HCT116 (cell line): ENCODE measurements at regions not wholly inside any gene's neighbourhood (a gene's known extent, or its start where the extent isn't known, plus 50 kb on each side); places are given as distances from the start of the nearest gene placed in this dataset.

Source experiments
- ATAC-seq: fragments of 200-7000 bp; cut with Tn5 transposase; 2 replicates; pipeline ENCODE4 v1.9.1; 2020; ENCODE audit warnings: mild to moderate bottlenecking, moderate library complexity
- BruUV-seq: library from RNA; stranded (reverse); fragments of 400-500 nt; replicated peaks from 2 replicates; lab custom pipeline; 2021; lab: Mats Ljungman, UMichigan
- CTCF ChIA-PET: fragments of 300-600 bp; sonication (Branson Sonifier 250); formaldehyde crosslinking; loops from one replicate; lab custom pipeline; 2021; ENCODE audit warnings: antibody characterized with exemption; lab: Charles Lee
- POLR2A ChIA-PET: fragments of 300-600, 350-600 bp; sonication (Branson Sonifier 250); formaldehyde crosslinking; loops from one replicate; lab custom pipeline; 2021; ENCODE audit warnings: antibody characterized with exemption; lab: Charles Lee
- RAD21 ChIA-PET, 2 experiments: fragments of 300-600 bp; sonication (Branson Sonifier 250); formaldehyde crosslinking; loops; one replicate each; lab custom pipeline; 2023; ENCODE audit warnings: low total read pairs in 2 of 2; ENCODE audit not compliant: uncharacterized antibody in 2 of 2, unreplicated experiment in 2 of 2, low non-redundant PET in 1 of 2; lab: Charles Lee
- DNase-seq: peaks from one replicate; pipeline ENCODE4 v3.0.0-alpha.2; 2010; ENCODE audit warnings: low read depth, low spot score
- H2AFZ ChIP-seq: fragments of 200-600 bp; shearing (Covaris generic), sonication (generic); 2 replicates; pipeline ENCODE4 v1.6.1; 2017; ENCODE audit warnings: low read depth, mixed run types, mixed read lengths, antibody characterized with exemption, low read length; ENCODE audit not compliant: poor library complexity, severe bottlenecking
- H3K27ac ChIP-seq: 2 replicates; pipeline ENCODE4 v1.5.1; 2012; ENCODE audit warnings: low read depth, low read length
- H3K27me3 ChIP-seq: fragments of 200-600 bp; sonication (generic); 2 replicates; pipeline ENCODE4 v1.6.1; 2016; ENCODE audit warnings: mixed run types, low read length, mixed read lengths; ENCODE audit not compliant: insufficient read depth
- H3K36me3 ChIP-seq, 2 experiments: fragments of 200-500 bp in 1 of 2; fragments of 200-600 bp in 1 of 2; sonication (Bioruptor generic) in 1 of 2; sonication (generic) in 1 of 2; 2 replicates each; pipeline versions ENCODE4 v1.5.1 to v1.6.1; 2014 to 2016; ENCODE audit warnings: low read length in 2 of 2, inconsistent platforms in 1 of 2, mixed read lengths in 1 of 2, mixed run types in 1 of 2; ENCODE audit not compliant: insufficient read depth in 2 of 2, control insufficient read depth in 1 of 2
- H3K4me1 ChIP-seq, 2 experiments: fragments of 200-600 bp in 1 of 2; sonication (generic) in 1 of 2; 2 replicates each; pipeline versions ENCODE4 v1.5.1 to v1.6.1; 2012 to 2017; ENCODE audit warnings: low read length in 2 of 2, inconsistent platforms in 1 of 2, mild to moderate bottlenecking in 1 of 2, mixed read lengths in 1 of 2, mixed run types in 1 of 2, moderate library complexity in 1 of 2; ENCODE audit not compliant: insufficient read depth in 2 of 2, control insufficient read depth in 1 of 2
- H3K4me2 ChIP-seq: fragments of 200-600 bp; sonication (generic); 2 replicates; pipeline ENCODE4 v1.6.1; 2017; ENCODE audit warnings: mixed run types, low read length, mixed read lengths
- H3K4me3 ChIP-seq, 2 experiments: fragments of 200-600 bp in 1 of 2; sonication (generic) in 1 of 2; replicated peaks in 1 of 2; 2 replicates each; pipeline ENCODE4 v1.5.1; 2011 to 2016; ENCODE audit warnings: low read length in 2 of 2, control low read depth in 1 of 2, low read depth in 1 of 2, mild to moderate bottlenecking in 1 of 2, mixed read lengths in 1 of 2, mixed run types in 1 of 2
- H3K79me2 ChIP-seq: fragments of 200-600 bp; sonication (generic); 2 replicates; pipeline ENCODE4 v1.6.1; 2017; ENCODE audit warnings: mild to moderate bottlenecking, mixed run types, low read length, moderate library complexity, mixed read lengths; ENCODE audit not compliant: insufficient read depth
- H3K9ac ChIP-seq: fragments of 200-600 bp; sonication (generic); 2 replicates; pipeline ENCODE4 v1.6.1; 2016; ENCODE audit warnings: low read length, mixed read lengths
- H3K9me2 ChIP-seq: fragments of 200-600 bp; sonication (generic), shearing (Covaris generic); 2 replicates; pipeline ENCODE4 v1.6.1; 2017; ENCODE audit warnings: mixed run types, mild to moderate bottlenecking, moderate library complexity; ENCODE audit not compliant: insufficient read depth
- H3K9me3 ChIP-seq, 2 experiments: fragments of 200-500 bp in 1 of 2; fragments of 200-600 bp in 1 of 2; sonication (Bioruptor generic) in 1 of 2; sonication (generic) in 1 of 2; 2 replicates each; pipeline ENCODE4 v1.6.1; 2014 to 2017; ENCODE audit warnings: low read length in 2 of 2, mixed read lengths in 2 of 2, inconsistent platforms in 1 of 2, low read depth in 1 of 2, mild to moderate bottlenecking in 1 of 2, mixed run types in 1 of 2, moderate library complexity in 1 of 2; ENCODE audit not compliant: control insufficient read depth in 1 of 2, insufficient read depth in 1 of 2
- H4K20me1 ChIP-seq: fragments of 200-600 bp; sonication (generic), shearing (Covaris generic); 2 replicates; pipeline ENCODE4 v1.6.1; 2017; ENCODE audit warnings: mixed run types, mild to moderate bottlenecking, moderate library complexity; ENCODE audit not compliant: insufficient read depth
- CBX3 ChIP-seq: IDR thresholded peaks from 2 replicates; pipeline ENCODE4 v1.6.1; 2012; ENCODE audit warnings: low read depth
- CEBPB ChIP-seq: IDR thresholded peaks from 2 replicates; pipeline ENCODE4 v1.6.1; 2012; ENCODE audit warnings: low read depth
- EGR1 ChIP-seq: IDR thresholded peaks from 2 replicates; pipeline ENCODE4 v1.6.1; 2012; ENCODE audit warnings: low read depth
- ELF1 ChIP-seq: IDR thresholded peaks from 2 replicates; pipeline ENCODE4 v1.6.1; 2012; ENCODE audit warnings: low read depth, borderline replicate concordance
- EZH2 ChIP-seq: fragments of 200-600 bp; sonication (generic); IDR thresholded peaks from 2 replicates; pipeline ENCODE4 v1.6.1; 2017; ENCODE audit warnings: antibody characterized with exemption, mixed run types
- EZH2phosphoT487 ChIP-seq: fragments of 200-600 bp; IDR thresholded peaks from 2 replicates; pipeline ENCODE4 v1.6.1; 2018; ENCODE audit warnings: antibody characterized with exemption, borderline replicate concordance
- FOSL1 ChIP-seq: IDR thresholded peaks from 2 replicates; pipeline ENCODE4 v1.6.1; 2012; ENCODE audit warnings: low read depth
- JUND ChIP-seq: IDR thresholded peaks from 2 replicates; pipeline ENCODE4 v1.6.1; 2012
- POLR2AphosphoS5 ChIP-seq: IDR thresholded peaks from 2 replicates; pipeline ENCODE4 v1.6.1; 2011; ENCODE audit warnings: mild to moderate bottlenecking, low read depth, low read length, moderate library complexity
- SIN3A ChIP-seq: IDR thresholded peaks from 2 replicates; pipeline ENCODE4 v1.6.1; 2012; ENCODE audit warnings: low read depth
- SP1 ChIP-seq: IDR thresholded peaks from 2 replicates; pipeline ENCODE4 v1.6.1; 2012; ENCODE audit warnings: low read depth
- SRF ChIP-seq: IDR thresholded peaks from 2 replicates; pipeline ENCODE4 v1.6.1; 2012; ENCODE audit warnings: low read depth
- TCF7L2 ChIP-seq: IDR thresholded peaks from 2 replicates; pipeline ENCODE4 v1.7.0; 2011; ENCODE audit warnings: borderline replicate concordance, inconsistent platforms; ENCODE audit not compliant: insufficient read depth, insufficient read length; ENCODE audit errors: extremely low read depth
- YY1 ChIP-seq: IDR thresholded peaks from 2 replicates; pipeline ENCODE4 v1.6.1; 2011; ENCODE audit warnings: low read length, low read depth, moderate library complexity, mild to moderate bottlenecking; ENCODE audit not compliant: insufficient replicate concordance; ENCODE audit errors: extremely low read depth
- ZNF274 ChIP-seq: fragments of 200-500 bp; sonication (Bioruptor generic); IDR thresholded peaks from 2 replicates; pipeline ENCODE4 v1.6.1; 2014; ENCODE audit warnings: mild to moderate bottlenecking, low read depth, low read length, inconsistent platforms
- intact Hi-C: fragments of 100-400 bp; cut with micrococcal nuclease; formaldehyde crosslinking; loops from 2 replicates; pipeline ENCODE4 v1.10.0; 2022
- TF ChIP-seq, protein P1 (sequence below), 3 experiments: fragments of 200-600 bp in 1 of 3; sonication (generic) in 1 of 3; IDR thresholded peaks in 2 of 3; conservative IDR thresholded peaks in 1 of 3; 2 replicates each; pipeline ENCODE4 v1.5.1; 2012 to 2017; ENCODE audit warnings: low read depth in 2 of 3, low read length in 2 of 3, antibody characterized with exemption in 1 of 3, borderline replicate concordance in 1 of 3, control low read depth in 1 of 3, mild to moderate bottlenecking in 1 of 3, mixed read lengths in 1 of 3, mixed run types in 1 of 3, moderate library complexity in 1 of 3; ENCODE audit not compliant: insufficient read depth in 1 of 3
- TF ChIP-seq, protein P2 (sequence below): IDR thresholded peaks from 2 replicates; pipeline ENCODE4 v1.6.1; 2012
- TF ChIP-seq, protein P3 (sequence below): IDR thresholded peaks from 2 replicates; pipeline ENCODE4 v1.6.1; 2012
- TF ChIP-seq, protein P4 (sequence below): IDR thresholded peaks from 2 replicates; pipeline ENCODE4 v1.6.1; 2011; ENCODE audit warnings: mild to moderate bottlenecking, low read length, moderate library complexity; ENCODE audit not compliant: insufficient replicate concordance; ENCODE audit errors: extremely low read depth
- TF ChIP-seq, protein P5 (sequence below): IDR thresholded peaks from 2 replicates; pipeline ENCODE4 v1.6.1; 2012; ENCODE audit warnings: low read depth

DNA sequence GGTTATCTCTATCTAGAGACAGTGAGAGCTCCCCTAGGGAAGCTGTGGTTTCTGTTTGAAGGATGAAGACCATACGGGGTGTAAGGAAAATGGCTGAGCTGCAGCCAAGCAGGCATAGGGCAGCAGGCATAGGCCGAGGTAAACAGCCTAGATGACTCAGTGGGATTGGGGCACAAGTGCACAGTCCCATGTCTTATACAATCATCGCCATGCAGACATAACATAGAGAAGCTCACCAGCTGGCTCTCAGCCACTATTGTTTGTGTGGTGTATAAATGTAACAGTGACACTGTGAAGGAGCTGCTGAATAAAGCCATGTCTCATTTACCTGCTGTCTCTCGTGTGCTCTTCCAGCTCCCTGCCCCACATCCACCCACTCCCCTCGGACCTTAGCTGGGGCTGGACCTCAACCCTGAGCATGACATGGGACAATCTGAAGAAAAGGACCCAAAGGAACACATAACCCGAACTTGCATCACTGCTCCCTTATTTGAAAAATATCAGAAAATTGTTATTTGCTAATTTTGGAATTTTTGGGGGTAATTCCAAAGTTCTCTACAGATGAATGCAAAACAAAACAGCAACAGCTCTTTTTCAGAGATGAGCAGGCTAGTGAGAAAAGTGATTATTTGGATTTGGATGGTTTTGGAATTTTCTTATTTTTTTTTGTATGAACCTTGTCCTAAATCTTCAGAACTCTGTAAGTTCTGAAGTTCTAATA, 582.7 kb downstream of the REEP3 start:
- DNase-seq: no peak
- TF ChIP-seq SRF: no peak
- TF ChIP-seq CEBPB: no peak
- TF ChIP-seq, protein P1, sequence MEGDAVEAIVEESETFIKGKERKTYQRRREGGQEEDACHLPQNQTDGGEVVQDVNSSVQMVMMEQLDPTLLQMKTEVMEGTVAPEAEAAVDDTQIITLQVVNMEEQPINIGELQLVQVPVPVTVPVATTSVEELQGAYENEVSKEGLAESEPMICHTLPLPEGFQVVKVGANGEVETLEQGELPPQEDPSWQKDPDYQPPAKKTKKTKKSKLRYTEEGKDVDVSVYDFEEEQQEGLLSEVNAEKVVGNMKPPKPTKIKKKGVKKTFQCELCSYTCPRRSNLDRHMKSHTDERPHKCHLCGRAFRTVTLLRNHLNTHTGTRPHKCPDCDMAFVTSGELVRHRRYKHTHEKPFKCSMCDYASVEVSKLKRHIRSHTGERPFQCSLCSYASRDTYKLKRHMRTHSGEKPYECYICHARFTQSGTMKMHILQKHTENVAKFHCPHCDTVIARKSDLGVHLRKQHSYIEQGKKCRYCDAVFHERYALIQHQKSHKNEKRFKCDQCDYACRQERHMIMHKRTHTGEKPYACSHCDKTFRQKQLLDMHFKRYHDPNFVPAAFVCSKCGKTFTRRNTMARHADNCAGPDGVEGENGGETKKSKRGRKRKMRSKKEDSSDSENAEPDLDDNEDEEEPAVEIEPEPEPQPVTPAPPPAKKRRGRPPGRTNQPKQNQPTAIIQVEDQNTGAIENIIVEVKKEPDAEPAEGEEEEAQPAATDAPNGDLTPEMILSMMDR (IDR thresholded peaks at IDR 0.05 in 2 of 3, conservative IDR thresholded peaks at IDR 0.05 in 1 of 3; ENCODE audit: borderline replicate concordance in 1 of 3, insufficient read depth in 1 of 3, low read depth in 2 of 3, low read length in 2 of 3): no peak
- TF ChIP-seq, protein P2, sequence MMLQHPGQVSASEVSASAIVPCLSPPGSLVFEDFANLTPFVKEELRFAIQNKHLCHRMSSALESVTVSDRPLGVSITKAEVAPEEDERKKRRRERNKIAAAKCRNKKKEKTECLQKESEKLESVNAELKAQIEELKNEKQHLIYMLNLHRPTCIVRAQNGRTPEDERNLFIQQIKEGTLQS: no peak
- no peak for TF ChIP-seq YY1
- no peak for TF ChIP-seq ZNF274
- TF ChIP-seq, protein P3, sequence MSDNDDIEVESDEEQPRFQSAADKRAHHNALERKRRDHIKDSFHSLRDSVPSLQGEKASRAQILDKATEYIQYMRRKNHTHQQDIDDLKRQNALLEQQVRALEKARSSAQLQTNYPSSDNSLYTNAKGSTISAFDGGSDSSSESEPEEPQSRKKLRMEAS: no peak
- TF ChIP-seq CBX3: no peak
- TF ChIP-seq SIN3A: no peak
- no peak for TF ChIP-seq EGR1
- TF ChIP-seq EZH2: no peak
- no peak for TF ChIP-seq JUND
- TF ChIP-seq FOSL1: no peak
- no peak for TF ChIP-seq ELF1
- no peak for TF ChIP-seq SP1
- TF ChIP-seq, protein P4, sequence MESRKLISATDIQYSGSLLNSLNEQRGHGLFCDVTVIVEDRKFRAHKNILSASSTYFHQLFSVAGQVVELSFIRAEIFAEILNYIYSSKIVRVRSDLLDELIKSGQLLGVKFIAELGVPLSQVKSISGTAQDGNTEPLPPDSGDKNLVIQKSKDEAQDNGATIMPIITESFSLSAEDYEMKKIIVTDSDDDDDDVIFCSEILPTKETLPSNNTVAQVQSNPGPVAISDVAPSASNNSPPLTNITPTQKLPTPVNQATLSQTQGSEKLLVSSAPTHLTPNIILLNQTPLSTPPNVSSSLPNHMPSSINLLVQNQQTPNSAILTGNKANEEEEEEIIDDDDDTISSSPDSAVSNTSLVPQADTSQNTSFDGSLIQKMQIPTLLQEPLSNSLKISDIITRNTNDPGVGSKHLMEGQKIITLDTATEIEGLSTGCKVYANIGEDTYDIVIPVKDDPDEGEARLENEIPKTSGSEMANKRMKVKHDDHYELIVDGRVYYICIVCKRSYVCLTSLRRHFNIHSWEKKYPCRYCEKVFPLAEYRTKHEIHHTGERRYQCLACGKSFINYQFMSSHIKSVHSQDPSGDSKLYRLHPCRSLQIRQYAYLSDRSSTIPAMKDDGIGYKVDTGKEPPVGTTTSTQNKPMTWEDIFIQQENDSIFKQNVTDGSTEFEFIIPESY: no peak
- TF ChIP-seq EZH2phosphoT487: no peak
- TF ChIP-seq POLR2AphosphoS5: no peak
- TF ChIP-seq, protein P5, sequence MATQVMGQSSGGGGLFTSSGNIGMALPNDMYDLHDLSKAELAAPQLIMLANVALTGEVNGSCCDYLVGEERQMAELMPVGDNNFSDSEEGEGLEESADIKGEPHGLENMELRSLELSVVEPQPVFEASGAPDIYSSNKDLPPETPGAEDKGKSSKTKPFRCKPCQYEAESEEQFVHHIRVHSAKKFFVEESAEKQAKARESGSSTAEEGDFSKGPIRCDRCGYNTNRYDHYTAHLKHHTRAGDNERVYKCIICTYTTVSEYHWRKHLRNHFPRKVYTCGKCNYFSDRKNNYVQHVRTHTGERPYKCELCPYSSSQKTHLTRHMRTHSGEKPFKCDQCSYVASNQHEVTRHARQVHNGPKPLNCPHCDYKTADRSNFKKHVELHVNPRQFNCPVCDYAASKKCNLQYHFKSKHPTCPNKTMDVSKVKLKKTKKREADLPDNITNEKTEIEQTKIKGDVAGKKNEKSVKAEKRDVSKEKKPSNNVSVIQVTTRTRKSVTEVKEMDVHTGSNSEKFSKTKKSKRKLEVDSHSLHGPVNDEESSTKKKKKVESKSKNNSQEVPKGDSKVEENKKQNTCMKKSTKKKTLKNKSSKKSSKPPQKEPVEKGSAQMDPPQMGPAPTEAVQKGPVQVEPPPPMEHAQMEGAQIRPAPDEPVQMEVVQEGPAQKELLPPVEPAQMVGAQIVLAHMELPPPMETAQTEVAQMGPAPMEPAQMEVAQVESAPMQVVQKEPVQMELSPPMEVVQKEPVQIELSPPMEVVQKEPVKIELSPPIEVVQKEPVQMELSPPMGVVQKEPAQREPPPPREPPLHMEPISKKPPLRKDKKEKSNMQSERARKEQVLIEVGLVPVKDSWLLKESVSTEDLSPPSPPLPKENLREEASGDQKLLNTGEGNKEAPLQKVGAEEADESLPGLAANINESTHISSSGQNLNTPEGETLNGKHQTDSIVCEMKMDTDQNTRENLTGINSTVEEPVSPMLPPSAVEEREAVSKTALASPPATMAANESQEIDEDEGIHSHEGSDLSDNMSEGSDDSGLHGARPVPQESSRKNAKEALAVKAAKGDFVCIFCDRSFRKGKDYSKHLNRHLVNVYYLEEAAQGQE: no peak
- TF ChIP-seq TCF7L2: no peak
- intact Hi-C loops: no loop called here

More for the DNA sequence above, 582.7 kb downstream of the REEP3 start:
- RAD21 ChIA-PET: no interaction called here
- Histone ChIP-seq H2AFZ (no peak overlapping the region), H3K36me3 (no peaks in the 10 kb centered on the region), H3K27me3 (no peaks in the 10 kb centered on the region), H3K9ac (no peak overlapping the region), H3K9me2 (no peaks in the 10 kb centered on the region), H3K4me3 (no peak overlapping the region), H3K9me3 (no peaks in the 10 kb centered on the region), H3K4me1 (no peaks in the 10 kb centered on the region), H3K27ac (no peak overlapping the region), H3K79me2 (no peaks in the 10 kb centered on the region), H4K20me1 (no peaks in the 10 kb centered on the region), H3K4me2 (no peak overlapping the region)
- no peak for ATAC-seq
- POLR2A ChIA-PET: no interaction called here
- no TSS peak for BruUV-seq
- CTCF ChIA-PET: no interaction called here
